Stimulated activated CD8-positive, alpha-beta memory T cell treated with anti-CD3 and anti-CD28 coated beads, Interleukin-12 subunit alpha, Interleukin-12 subunit beta, amount 100 ng/mL, for 1 hour (primary cell): ENCODE measurements at regions not wholly inside any gene's neighbourhood (a gene's known extent, or its start where the extent isn't known, plus 50 kb on each side); places are given as distances from the start of the nearest gene placed in this dataset.
A peak's percentile ranks its signal among the peaks of the same experiment; 100 is the strongest.

Experiments
- DNase-seq: peaks from one replicate; pipeline ENCODE4 v3.0.0-alpha.2; 2020; ENCODE audit warnings: low read depth

DNA sequence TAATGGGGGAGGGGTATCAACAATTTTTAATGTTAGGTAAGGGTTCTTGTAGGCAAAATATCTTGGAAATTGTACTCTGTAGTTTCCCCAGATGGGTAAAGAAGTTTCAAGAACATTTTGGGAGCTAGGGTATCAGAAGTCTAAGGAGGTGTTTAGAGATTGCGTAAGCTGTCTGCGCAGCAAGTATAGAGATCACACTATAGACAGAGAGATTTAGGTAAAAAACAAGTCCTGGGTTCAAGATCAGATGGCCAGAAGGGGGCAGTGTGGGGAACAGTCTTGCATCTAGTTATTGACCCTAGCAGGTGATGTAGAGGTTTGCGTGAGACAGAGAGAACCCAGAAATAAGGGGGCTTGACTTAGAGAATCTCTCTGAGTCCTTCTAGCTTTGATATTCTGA is 80.8 kb downstream of the S1PR1 start:
- DNase-seq = no peak

GRCh38 chr1:101323535-101323934 is 86.7 kb downstream of the S1PR1 start:
- no peak for DNase-seq

GRCh38 chr1:101325144-101325543 is 88.3 kb downstream of the S1PR1 start:
- DNase-seq = no peak

- DNase-seq = no peak
These were observed 93.8 kb downstream of the S1PR1 start for GRCh38 chr1:101330427-101331130.

- DNase-seq = no peak
These were observed 95.0 kb downstream of the S1PR1 start for GRCh38 chr1:101331794-101332193.

GRCh38 chr1:101332633-101333032 is 95.8 kb downstream of the S1PR1 start:
- no peak for DNase-seq

GRCh38 chr1:101333186-101333585 is 96.4 kb downstream of the S1PR1 start:
- DNase-seq = no peak

- DNase-seq = no peak
These were observed 101.1 kb downstream of the S1PR1 start for GRCh38 chr1:101337968-101338367.

DNA sequence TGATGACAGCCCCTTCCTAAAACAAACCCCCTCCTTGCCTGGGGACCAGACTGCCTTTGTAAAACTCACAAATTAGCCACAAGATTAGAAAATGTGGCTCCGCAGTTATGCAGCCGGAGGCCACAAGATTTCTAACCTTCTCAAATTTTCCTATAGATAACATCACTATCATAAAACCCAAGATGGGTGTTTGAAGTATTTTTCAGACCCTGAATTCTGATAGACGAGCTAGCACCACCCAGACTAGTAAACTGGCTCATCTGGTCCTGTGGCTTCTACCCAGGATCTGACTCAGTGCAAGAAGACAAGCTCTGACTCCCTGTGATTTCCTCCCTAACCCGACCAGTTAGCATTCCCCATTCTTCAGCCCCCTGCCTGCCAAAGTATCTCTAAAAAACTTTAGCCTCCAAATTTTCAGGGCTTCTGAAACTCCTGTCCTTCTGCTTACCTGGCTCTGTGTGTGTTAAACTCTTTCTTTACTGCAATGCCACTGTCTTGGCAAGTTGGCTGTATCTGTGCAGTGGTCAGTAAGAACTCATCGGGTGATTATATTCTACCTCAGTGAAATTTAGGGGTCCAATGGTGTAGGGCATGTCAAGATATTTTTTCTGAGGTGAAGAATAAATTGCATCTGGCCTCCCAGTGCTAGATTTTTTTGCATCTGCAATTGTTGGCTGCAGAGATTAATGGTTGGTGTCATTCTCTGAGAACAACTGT is 102.1 kb downstream of the S1PR1 start:
- DNase-seq = peak; percentile 5

DNA sequence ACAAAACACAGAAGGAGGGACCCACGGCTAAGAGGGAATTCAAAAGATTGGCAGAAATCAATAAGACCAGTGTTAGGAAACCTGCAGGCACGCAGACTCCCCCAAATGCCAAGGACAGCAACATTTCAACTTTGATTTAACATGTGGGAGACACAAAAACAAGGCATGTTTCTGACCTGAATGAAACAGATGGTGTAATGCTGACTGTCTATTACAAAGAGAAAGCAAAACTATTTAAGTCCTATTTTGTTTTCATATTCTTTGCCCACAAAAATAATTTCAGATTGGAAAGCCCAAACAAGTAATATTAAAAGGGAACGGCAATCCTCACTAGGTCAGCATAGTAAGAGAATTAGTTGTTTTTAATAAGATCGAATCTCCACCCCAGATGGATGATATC is 107.9 kb downstream of the S1PR1 start:
- DNase-seq = no peak

DNA sequence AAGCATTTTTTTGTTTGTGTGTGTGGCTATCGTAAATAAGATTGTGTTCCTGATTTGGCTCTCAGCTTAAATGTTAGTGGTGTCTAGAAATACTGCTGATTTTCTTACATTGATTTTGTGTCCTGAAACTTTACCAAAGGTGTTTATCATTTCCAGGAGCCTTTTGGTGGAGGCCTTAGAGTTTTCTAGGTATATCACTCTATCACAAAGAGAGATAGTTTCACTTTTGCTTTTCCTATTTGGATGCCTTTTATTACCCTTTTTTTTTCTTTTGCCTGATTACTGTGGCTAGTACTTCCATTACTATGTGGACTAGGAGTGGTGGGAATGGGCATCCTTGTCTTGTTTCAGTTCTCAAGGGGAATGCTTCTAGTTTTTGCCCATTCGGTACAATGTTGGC is 109.6 kb downstream of the S1PR1 start:
- no peak for DNase-seq

DNA sequence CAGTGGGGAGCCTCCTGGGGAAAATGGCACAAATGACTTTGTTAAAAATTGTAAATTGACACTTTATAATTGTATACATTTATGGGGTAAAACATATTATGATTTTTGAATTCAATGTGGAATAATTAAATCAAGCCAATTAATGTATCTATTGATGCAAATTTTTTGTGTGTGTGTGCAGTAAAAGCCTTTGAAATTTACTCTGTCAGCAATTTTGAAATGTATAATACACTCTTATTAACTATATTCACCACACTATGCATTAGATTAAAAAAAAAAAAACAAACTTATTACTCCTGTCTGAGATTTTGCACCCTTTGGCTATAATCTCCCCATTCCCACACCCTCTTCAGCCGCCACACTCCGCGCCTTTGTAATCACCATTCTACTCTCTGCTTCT is 119.2 kb downstream of the S1PR1 start:
- DNase-seq = no peak

GRCh38 chr1:101356604-101357443 is 120.0 kb downstream of the S1PR1 start:
- no peak for DNase-seq

DNA sequence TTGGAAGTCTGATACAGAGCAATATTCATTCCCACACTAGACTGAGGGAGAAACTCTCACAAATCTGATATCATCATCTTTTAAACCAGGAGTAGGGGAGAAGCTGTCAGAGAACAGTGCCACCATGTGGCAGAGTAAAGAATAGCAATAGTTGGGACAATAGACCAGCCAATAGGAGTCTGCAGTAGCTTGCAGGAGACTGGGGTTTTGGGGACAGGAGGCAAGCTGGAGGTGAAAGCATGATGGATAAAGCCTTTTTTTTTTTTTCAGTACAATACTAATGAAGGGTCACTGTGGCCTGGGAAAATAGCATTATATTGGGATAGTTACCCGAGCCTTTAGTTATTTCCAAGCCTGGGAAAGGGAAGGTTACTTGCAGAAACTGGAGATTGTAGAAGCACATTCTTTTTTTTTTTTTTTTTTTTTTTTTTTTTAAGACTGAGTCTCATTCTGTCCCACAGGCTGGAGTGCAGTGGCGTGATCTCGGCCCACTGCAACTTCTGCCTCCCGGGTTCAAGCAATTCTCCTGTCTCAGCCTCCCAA is 120.7 kb downstream of the S1PR1 start:
- peak; percentile 54 for DNase-seq

DNA sequence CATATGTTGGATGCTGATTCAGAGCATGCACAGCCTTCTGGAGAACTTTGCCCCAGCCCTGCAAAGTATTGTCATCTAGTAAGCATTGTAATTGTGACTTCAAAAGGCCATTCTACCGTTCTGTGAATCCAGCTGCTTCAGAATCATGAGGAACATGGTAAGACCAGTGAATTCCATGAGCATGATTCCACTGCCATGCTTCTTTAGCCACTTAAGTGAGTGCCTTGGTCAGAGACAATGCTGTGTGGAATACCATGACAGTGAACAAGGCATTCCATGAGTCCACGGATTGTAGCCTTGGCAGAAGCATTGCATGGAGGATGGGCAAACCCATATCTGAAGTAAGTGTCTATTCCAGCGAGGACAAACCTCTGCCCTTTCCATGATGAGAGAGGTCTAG is 123.7 kb downstream of the S1PR1 start:
- no peak for DNase-seq

DNA sequence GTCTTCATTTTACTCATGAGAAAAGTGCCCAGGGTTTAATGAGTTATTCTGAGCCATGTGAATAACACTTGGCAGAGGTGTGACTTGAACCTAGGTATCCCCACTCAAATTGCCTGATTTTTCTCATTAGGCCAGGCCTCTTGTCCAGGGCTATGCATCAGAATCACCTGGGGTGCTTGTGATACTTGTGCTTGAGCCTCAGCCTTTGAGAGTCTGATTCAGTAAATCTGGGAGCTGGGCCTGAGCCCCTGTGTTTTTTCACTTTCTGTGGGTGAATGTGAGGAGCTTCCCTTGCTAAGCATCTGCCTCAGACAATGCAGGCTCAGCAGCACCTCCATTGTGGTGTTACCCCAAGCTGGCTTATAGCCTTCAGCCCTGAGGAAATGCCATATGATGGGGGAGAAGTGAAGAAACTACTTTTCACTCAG is 127.1 kb downstream of the S1PR1 start:
- no peak for DNase-seq

- DNase-seq = no peak
These were observed 127.7 kb downstream of the S1PR1 start for GRCh38 chr1:101364370-101365120.

DNA sequence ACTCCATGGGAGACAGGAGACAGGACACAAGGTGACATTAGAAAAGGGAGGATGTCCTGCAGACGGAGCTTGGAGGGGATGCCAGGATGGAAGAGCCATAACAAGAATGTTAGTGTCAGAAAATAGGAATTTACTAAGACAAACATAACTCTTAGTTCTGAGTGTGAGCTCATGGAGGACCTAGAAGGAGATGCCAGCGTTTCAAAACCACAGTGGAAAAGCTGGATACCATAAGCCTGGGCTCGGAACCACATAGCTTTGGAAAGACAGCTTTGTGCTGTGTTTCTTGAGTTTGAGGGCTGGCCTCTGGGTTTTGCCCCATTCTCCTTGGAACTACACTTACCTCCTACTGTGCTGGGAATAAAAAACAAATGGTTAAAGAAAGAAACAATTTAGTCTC is 128.4 kb downstream of the S1PR1 start:
- no peak for DNase-seq

- DNase-seq = no peak
These were observed 129.1 kb downstream of the S1PR1 start for GRCh38 chr1:101365878-101366277.

DNA sequence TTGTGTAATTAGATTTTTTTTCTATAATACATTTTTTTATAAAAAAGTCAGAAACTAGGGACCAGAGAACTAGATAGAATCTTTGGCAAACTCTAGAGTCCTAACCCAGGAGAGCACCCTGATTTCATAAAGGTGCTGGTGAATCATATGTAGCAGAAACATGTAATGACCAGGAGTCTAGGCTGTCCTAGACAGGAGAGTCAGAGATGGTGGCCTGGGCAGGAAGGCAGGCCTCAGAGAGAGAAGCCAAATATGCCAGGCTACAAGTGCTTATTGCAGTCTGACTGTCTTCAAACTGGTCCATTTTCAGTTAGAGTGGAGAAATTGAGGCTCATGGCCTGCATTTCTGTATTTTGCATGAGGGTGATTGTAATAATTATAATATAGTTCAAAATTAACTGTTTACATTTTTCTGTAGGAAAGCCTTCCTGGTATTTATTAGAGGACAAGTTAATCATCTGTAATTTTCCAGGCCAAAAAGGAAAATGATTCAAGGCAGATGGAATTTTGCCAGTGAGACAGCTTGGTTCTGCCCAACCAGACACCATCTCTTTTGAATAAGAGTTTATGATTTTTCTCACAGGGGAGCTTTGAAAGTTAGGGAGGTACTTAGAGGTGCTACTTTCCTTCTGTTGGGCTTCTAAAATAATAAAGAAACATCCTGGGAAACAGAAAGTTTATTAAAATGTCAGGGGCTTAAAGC is 129.8 kb downstream of the S1PR1 start:
- no peak for DNase-seq

- no peak for DNase-seq
These were observed 130.8 kb downstream of the S1PR1 start for GRCh38 chr1:101367630-101368029.
